Endothelial cell of umbilical vein (primary cell): ENCODE measurements at regions not wholly inside any gene's neighbourhood (a gene's known extent, or its start where the extent isn't known, plus 50 kb on each side); places are given as distances from the start of the nearest gene placed in this dataset.

Source experiments
- JUN ChIP-seq: IDR thresholded peaks from 2 replicates; pipeline ENCODE4 v1.6.1; 2011; ENCODE audit warnings: borderline replicate concordance, low read depth; ENCODE audit not compliant: insufficient read length, insufficient read depth
- MYC ChIP-seq: IDR thresholded peaks from one replicate; pipeline ENCODE4 v1.6.1; 2011; ENCODE audit warnings: mild to moderate bottlenecking, low read depth, low read length
- TF ChIP-seq, protein P1 (sequence below), 2 donors: IDR thresholded peaks; 1 replicate in 1 of 2; 2 replicates in 1 of 2; pipeline ENCODE4 v1.5.1; 2011; ENCODE audit warnings: low read length in 2 of 2, mild to moderate bottlenecking in 2 of 2, moderate library complexity in 2 of 2, control low read depth in 1 of 2, inconsistent platforms in 1 of 2, low read depth in 1 of 2; ENCODE audit not compliant: insufficient read depth in 1 of 2; ENCODE audit errors: extremely low read depth in 1 of 2

DNA sequence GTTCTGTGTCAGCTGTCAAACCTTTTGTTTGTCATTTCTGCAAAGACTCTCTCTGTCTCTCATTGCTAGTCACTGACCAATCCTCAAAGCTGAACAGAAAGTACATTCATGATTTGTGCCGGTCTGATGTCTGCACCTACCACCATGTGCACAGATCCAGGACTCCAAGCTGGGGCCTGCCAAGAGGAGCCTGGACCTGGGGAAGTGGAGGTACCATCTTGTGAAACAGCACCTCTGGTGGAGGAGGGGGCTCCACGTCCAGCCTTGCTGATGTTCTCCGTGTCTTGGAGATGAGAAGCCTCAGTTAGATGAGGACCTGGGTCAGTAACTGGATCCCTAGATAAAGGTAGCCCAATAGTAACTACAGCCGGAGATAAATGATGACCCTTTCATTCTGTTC is 98.9 kb downstream of the TENT4A start:
- no peak for TF ChIP-seq JUN
- TF ChIP-seq, protein P1, sequence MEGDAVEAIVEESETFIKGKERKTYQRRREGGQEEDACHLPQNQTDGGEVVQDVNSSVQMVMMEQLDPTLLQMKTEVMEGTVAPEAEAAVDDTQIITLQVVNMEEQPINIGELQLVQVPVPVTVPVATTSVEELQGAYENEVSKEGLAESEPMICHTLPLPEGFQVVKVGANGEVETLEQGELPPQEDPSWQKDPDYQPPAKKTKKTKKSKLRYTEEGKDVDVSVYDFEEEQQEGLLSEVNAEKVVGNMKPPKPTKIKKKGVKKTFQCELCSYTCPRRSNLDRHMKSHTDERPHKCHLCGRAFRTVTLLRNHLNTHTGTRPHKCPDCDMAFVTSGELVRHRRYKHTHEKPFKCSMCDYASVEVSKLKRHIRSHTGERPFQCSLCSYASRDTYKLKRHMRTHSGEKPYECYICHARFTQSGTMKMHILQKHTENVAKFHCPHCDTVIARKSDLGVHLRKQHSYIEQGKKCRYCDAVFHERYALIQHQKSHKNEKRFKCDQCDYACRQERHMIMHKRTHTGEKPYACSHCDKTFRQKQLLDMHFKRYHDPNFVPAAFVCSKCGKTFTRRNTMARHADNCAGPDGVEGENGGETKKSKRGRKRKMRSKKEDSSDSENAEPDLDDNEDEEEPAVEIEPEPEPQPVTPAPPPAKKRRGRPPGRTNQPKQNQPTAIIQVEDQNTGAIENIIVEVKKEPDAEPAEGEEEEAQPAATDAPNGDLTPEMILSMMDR (IDR thresholded peaks at IDR 0.05; ENCODE audit: extremely low read depth in 1 of 2, insufficient read depth in 1 of 2, low read depth in 1 of 2, low read length in 2 of 2) = no peak
- no peak for TF ChIP-seq MYC
